ENCODE measurements at regions not wholly inside any gene's neighbourhood (a gene's known extent, or its start where the extent isn't known, plus 50 kb on each side); places are given as distances from the start of the nearest gene placed in this dataset.

DNA sequence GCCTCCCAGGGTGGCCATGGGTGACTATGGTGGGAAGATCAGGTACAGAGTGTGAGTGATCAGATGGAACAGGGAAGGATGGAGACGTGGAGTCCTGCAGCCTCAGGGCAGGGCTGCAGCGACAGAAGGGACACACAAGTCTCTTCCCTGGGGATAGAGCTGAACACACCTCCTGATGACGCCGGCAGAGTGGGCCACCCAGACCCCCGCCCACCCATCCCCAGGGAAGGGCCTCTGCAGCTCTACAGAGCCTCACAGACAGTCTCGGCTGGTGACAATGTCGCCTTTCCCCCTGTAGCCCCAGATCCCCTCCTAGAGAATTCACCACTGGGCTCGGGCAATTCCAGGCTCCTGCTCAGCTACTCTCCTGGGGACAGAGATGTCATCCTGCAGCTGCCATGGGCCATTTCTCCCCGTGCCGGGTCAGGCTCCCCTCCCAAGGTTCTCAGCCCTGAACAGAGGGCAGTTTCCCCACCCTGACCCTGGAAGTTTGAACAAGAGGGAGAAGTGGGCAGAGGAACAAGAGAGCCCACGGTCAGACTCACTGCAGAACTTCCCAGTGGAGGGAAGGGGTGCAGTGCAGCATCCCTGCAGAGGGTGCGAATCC, 115.7 kb downstream of the NCOR2 start:
- no peak for DNase-seq (ENCODE audit: low read depth, low spot score)
- TF ChIP-seq, protein P1, sequence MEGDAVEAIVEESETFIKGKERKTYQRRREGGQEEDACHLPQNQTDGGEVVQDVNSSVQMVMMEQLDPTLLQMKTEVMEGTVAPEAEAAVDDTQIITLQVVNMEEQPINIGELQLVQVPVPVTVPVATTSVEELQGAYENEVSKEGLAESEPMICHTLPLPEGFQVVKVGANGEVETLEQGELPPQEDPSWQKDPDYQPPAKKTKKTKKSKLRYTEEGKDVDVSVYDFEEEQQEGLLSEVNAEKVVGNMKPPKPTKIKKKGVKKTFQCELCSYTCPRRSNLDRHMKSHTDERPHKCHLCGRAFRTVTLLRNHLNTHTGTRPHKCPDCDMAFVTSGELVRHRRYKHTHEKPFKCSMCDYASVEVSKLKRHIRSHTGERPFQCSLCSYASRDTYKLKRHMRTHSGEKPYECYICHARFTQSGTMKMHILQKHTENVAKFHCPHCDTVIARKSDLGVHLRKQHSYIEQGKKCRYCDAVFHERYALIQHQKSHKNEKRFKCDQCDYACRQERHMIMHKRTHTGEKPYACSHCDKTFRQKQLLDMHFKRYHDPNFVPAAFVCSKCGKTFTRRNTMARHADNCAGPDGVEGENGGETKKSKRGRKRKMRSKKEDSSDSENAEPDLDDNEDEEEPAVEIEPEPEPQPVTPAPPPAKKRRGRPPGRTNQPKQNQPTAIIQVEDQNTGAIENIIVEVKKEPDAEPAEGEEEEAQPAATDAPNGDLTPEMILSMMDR (IDR thresholded peaks at IDR 0.05; ENCODE audit: low read depth, low read length): no peak
- in situ Hi-C loops (cut with HindIII; ENCODE audit: low sequenced_read_pairs): no loop called here
- H3K4me3 ChIP-seq (ENCODE audit: low read depth, low read length): no peak overlapping the region

DNA sequence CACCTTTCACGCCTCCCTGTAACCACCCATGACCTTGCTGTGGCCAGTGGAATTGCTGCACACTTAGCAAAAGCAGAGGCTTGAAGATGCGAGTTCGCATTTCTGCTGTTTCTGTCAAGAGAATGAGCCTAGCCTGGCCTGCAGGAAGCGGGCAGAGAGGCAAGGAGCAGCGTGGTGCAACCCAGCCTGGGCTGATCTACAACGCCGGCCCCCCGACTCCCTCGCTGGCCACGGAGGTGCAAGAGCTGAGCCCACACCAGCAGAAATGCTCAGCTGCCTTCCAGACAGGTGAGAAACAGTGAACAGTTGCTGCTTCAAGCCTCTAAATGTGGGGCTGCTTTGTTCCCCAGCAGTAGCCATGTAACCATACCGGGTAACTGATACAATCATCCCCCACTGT, 116.4 kb downstream of the NCOR2 start:
- in situ Hi-C loops (cut with HindIII; ENCODE audit: low sequenced_read_pairs): no loop called here
- TF ChIP-seq, protein P1 (IDR thresholded peaks at IDR 0.05; ENCODE audit: low read depth, low read length): no peak
- DNase-seq (ENCODE audit: low read depth, low spot score): no peak
- no peak overlapping the region for H3K4me3 ChIP-seq (ENCODE audit: low read depth, low read length)

DNA sequence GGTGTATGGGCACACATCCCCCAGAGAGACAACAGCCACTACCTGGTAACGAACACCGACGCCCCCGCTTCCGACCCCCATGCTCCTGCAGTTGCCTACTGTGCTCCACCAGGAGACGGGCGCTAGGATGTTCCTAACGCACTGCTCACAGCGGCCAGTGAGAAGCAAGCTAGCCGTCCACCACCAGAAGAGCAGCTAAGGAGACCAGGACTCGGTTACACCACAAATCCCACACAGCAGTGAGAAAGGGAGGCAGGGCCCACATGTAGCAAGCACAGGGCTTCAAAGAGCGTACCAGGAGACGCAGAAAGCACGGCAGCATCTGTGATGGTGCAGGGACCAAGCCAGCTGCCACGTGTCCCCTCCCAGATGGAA, 117.0 kb downstream of the NCOR2 start:
- in situ Hi-C loops (cut with HindIII; ENCODE audit: low sequenced_read_pairs): no loop called here
- DNase-seq (ENCODE audit: low read depth, low spot score): no peak
- no peak overlapping the region for H3K4me3 ChIP-seq (ENCODE audit: low read depth, low read length)

DNA sequence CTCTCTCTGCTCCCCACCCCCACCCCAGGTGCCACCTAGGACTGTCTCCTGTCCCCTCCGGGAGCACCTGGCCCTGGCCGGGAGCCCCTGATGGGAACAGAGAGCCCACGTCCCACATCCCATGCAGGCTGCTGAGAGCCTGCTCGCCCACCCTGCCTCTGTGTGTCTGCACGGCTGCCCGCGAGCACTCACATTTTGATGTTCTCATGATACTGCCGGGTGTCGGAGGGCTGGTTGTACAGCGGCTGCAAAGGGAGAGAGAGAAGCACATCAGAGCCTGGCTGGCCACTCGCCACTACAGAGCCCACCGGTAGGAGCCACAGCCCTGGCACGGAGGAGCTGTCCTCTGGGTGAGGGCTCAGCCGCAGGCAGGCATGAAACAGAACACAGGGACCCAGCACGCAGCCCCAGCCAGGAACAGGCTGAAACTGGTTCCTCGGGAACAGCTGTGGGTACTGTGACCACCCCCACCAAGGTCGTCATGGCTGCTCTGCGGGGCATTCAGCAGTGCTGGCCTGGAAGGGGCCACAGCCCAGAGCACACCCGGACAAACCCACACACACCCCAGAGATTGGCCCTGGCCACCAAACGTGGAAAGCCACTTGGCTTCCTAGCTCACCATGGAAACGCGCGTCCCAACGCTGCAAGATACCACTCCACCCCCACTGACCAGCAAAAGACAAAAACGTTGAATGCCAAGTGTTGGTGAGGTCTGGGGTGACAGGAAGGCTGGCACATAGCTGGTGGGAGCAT, 117.6 kb downstream of the NCOR2 start:
- DNase-seq (ENCODE audit: low read depth, low spot score): no peak
- in situ Hi-C loops (cut with HindIII; ENCODE audit: low sequenced_read_pairs): no loop called here
- no peak overlapping the region for H3K4me3 ChIP-seq (ENCODE audit: low read depth, low read length)
- TF ChIP-seq, protein P1 (IDR thresholded peaks at IDR 0.05; ENCODE audit: low read depth, low read length): no peak

More for the DNA sequence above, 117.0 kb downstream of the NCOR2 start:
- TF ChIP-seq, protein P1 (IDR thresholded peaks at IDR 0.05; ENCODE audit: low read depth, low read length): no peak

DNA sequence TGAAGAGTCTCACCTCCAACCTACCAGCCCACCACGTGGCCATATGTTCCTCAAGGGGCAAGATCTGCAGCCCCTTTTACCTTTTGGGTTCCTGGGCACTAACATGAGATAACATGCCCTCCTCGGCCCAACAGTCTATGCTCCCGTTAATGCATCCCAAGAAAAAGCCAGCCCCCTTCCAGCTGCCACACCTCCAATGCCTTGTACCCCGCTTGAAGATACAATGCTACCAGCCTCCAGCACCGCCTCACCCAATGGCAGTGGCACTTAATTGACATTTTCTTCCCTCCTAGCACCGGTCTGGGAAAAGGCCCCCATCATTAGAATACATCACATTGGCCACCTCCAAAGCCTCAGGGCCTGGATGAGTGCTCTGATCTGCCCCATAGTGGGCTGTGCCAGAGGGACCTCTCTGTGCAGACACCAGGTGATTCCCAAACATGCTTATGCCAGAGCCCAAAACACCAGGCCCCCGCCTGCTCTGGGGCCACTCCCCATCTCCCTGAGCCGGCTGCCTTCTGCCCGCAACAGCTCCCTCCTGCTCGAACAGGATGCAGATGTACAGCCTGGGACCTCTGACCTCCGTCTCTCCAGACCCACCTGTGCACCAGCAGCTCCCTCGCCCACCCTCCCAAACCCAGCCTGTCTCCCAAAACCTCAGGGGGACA, 118.3 kb downstream of the NCOR2 start:
- no peak for DNase-seq (ENCODE audit: low read depth, low spot score)
- TF ChIP-seq, protein P1 (IDR thresholded peaks at IDR 0.05; ENCODE audit: low read depth, low read length): no peak
- in situ Hi-C loops (cut with HindIII; ENCODE audit: low sequenced_read_pairs): no loop called here
- H3K4me3 ChIP-seq (ENCODE audit: low read depth, low read length): no peak overlapping the region

DNA sequence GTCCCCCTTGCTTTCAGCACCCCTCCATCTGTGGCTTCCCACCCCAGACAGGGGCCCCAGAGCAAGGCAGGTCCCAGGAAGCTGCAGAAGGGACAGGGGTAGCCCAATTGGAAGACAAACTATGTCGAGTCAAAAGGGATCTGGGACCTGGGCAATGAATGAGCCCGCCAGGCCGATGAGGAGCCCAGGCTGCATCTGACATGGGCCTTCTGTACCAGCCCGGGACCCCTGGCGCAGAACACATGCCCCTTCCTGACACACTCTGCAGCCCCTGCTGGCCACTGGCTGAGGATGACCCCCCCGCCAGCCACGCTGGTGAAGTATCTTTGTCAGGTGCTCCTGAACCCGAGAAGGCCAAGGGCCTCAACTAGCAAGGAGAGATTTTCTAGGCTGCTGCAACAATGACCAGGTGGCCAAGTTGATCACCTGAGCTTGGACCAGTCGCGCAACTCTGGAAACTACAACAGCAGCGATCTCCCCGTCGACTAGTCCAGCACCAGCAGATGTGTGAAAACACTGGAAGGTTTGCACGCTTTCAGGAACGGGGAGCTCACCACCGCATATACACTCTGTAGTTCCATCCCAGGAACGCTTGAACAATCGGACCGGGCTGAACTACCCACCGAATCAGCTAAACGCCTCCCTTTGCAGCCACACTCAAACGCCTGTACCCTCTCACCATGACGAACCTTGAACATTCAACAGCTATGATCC, 119.0 kb downstream of the NCOR2 start:
- TF ChIP-seq, protein P1 (IDR thresholded peaks at IDR 0.05; ENCODE audit: low read depth, low read length): no peak
- in situ Hi-C loops (cut with HindIII; ENCODE audit: low sequenced_read_pairs): no loop called here
- DNase-seq (ENCODE audit: low read depth, low spot score): no peak
- no peak overlapping the region for H3K4me3 ChIP-seq (ENCODE audit: low read depth, low read length)
